GM19324 (cell line): ENCODE measurements at regions not wholly inside any gene's neighbourhood (a gene's known extent, or its start where the extent isn't known, plus 50 kb on each side); places are given as distances from the start of the nearest gene placed in this dataset.

Experiments used
- ATAC-seq: cut with Tn5 transposase; IDR thresholded peaks from one replicate; pipeline ENCODE4 v1.9.1; 2021; ENCODE audit warnings: mild to moderate bottlenecking, moderate library complexity; ENCODE audit not compliant: unreplicated experiment, low FRiP score

DNA sequence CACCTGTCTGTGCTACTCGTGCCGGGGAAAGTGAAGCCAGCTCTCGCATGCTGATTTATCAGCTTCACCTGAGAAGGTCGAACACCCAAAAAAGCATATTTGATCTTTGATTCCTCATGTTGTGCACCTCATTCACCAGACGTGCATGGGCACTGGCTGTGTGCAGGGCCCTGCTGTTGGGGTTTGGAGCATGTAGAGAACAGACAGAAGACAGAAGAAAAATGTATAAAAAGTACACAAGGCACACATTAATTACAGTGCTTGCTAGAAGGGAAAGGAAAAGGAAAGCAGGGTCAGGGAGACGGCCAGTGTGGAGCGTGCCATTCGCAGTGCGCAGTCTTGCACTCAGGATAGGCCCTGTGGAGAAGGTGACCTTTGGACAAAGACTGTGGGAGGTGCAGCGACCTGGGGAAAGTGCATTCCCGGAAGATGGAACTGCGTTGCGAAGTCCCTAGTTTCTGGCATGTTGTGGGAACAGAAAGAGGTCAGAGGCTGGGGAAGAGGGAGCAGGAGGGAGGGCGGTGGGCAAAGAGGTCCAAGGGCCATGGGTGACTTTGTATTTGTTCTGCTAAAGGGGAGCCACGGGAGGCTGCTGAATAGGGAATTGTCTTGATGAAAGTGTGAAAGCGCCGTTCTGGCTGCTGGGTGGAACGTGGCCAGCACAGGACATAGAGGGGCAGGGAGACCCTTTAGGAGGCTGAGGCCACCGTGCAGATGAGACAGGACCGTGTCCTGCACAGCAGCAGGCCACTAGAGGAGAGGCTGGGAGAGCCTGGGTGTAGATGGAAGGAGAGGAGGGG lies 232.8 kb downstream of the GLRX3 start:
- ATAC-seq: no peak

DNA sequence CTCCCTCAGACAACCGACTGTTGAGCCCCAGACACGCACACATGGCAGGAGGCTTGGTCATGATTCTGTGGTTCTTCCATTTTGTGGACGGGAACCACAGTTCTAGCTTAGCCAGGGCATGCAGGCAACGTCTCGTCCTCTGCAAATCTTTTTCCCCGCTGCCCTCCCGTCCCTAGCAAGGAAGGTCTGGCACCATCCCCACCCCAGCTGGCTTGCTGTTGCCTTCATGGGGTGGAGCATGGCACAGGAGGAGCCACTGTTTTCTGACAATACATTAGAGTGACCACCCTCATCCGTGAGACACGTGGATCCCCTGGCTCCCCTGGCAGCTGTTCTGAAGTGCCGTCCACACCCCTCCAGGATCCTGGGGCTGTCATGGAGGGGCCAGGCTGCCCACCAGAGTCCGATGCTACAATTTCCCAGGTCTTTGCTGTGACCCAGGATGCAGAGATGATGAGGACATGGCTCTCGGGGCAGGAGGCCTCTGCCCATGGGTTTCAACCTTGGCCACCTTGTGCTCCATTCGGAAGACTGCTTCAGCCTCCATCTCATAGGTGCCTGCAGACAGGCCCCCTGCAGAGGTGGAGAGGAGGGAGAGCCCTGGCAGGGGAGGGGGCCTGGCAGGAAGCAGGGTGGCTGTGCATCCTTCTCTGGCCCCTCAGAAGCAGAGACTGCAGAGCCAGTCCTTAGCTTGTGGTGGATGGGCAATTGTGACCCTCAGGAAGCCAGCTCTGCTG lies 233.6 kb downstream of the GLRX3 start:
- ATAC-seq: no peak

DNA sequence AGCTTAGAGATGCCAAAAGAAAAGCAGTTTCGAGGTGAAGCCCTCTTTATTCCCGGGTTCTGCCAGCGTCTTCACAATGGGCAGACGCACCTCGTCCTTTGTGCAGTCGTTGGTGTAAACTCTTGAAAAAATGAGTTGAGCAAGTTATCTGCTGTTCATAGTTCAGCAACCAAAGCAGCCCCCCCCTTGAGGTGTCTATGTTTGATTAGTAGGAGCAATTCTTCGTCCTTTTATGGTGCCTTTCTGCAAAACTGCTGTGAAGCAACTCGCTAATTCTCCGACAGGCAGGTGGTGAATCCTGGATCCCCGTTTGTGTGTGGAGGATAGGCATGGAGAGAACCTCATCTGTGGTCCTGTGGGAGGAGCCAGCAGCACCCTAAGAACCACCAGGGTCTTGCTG lies 234.5 kb downstream of the GLRX3 start:
- no peak for ATAC-seq

DNA sequence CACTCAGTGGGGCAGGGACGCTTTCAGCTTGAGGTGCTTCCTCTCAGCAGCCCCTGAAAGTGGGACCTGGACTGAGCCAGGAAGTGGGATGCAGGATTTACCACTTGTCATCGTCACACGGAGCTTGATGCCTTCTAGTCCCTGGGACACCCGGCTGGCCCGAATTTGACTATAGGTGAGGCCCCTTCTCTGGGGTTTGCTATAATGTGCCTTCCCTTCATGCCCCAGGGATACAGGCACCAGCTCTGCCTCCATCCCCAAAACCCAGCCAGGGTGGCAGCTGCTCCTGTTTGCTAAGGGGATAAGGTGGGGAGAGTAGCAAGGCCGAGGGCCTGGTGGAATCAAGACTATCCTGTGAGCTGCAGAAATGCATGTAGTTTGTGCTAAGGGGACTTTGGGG lies 235.0 kb downstream of the GLRX3 start:
- ATAC-seq: no peak

DNA sequence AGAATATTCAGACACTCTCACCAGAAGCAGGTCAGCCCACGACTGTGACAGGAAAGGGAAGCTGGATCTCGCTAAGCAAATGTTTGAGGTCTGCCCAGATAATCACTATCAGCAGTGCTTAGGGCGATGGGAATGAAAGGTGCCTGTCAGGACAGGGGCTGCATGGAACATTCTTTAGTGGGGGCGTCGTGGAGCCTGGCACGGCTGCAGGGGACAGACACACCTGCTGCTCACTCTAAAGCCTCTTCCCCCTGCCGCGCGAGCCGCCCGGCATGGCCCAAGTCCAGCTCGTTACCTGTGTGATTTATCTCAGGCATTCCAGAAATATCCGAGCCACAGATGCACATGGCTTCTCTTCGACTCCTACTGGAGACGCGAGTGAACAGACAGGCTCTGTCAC lies 235.5 kb downstream of the GLRX3 start:
- no peak for ATAC-seq

DNA sequence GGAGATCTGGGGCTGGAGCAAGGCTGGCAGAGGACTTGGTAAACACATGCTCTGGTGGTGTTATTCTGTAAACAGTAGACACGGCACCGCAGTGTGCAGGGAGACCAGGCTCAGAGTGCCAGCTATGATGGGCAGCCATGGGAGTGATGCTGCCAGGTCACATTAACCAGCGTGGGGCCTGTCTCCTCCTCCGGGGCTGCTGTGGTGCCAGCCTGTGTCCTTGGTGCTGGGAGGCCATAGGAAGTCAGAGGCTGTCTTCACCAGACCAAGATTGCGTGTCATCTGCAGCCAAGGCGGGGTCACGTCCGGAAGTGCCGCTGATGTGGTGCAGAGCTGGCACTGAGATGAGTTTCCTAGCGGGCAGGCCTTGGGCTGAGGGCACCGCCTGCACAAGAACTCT lies 236.0 kb downstream of the GLRX3 start:
- no peak for ATAC-seq

DNA sequence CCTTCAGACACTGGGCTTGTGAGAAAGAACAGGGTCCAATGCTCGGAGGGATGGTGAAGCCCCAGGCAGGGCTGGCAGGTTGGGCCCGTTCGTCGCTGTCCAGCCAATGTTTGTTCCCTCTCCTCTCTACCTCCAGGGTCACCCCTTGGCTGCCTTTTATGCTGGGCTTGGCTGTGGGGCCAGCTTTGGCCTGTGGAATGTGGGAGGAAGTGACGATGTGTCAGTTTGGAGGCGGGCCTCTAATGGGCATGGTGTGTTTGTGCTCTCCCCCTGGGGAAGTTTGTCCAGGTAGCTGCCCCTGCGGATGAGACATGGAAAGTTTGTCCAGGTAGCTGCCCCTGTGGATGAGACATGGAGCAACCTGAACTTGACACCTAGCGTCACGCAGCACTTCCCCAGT lies 236.7 kb downstream of the GLRX3 start:
- no peak for ATAC-seq

DNA sequence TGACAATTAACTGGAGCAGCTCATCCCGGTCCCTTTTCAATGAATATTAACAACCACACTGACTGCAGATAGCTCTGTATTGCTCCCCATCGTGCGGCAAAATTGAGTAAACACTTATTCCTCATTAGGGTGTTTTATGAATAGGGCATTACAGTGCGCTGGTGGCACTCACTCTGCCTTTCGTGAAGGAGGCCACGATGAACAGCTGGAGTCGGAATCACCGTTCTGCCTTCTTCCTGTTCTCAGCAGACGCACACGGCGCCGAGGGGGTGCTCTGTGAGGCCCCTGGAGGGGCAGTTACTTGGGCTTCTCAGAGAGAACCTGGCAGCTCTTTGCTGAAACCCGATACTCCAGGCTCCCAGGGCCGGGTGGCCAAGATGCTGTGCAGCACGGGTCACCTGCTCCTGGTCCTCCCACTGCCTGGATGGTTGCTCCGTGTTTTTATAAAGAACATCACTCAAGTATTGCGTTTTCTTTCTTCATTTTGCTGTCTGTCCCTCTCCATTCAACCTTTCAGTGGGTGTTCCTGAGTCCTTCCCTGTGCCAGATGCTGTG lies 241.9 kb downstream of the GLRX3 start:
- no peak for ATAC-seq

DNA sequence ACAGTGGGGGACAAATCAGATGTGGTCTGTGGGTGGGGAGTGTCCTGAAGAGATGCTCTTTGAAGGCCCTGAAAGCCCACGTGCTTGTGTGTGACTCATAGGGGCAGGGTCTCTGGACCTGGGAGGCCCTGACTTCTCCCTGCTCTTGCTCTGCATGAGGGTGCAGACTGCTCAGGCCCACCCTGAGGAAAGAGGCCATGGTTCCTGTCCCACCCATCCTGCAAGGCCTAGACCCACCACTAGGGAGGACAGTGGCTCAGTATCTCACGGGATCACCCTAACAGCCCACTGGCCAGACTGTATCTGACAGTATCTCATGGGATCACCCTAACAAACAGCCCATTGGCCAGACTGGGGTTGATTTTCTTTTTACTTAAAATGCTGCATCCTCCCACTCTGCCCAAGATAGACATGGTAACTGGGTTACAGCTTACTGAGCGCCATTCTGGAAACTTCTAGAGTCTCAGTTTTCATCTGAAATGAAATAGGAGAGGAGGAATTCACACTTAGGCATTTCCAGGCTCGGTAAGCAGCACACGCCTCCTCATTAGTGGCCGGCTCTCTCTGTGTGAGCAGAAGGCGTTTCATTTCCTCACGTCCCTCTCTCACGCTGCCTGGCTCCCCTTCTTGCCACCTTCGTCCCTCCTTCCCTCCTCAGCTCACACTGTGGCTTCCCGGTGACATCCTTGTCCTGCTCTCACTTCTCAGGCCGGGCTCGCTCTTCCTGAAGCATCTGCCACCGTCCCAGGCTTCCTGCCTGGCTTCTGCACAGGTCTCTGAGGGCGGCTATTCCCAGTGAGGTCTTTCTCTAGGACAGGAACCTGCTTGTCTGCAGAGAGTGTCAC lies 242.6 kb downstream of the GLRX3 start:
- ATAC-seq: no peak

DNA sequence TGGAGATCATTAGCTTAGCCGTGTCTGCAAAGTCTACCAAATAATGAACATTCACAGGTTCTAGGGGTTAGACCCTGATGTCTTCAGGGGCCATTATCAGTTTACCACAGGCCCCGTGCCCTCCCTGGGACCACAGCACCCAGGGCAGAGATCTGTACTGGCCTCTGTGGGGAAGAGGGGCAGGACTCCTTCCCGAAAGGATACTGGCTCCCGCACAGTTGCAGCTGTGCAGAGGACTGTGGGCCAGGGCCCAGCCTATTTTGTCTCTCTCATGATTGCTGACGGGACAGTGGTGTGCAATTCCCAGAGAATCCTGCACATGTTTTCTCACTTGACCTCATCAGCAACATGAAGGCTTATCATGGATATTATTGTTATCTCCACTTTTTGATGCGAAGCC lies 243.9 kb downstream of the GLRX3 start:
- no peak for ATAC-seq

DNA sequence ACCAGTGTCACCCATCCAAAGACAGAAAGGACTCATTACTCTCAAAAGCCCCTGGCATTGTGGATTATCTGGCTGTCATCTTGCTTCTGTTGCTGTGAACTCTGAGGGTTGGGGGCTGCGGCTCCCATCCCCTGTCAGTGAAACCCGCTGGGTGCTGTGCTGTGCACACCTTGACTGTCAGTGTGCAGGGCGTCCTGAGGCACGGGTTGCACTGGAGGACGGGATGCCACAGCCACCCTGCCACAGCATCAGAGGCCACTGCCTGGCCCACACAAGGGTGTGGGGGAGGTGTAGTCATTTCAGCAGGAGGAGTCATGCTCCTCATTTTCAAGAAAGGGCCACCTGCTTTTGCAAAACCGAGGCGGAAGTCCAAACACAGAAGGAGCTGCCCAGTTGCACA lies 245.8 kb downstream of the GLRX3 start:
- no peak for ATAC-seq

DNA sequence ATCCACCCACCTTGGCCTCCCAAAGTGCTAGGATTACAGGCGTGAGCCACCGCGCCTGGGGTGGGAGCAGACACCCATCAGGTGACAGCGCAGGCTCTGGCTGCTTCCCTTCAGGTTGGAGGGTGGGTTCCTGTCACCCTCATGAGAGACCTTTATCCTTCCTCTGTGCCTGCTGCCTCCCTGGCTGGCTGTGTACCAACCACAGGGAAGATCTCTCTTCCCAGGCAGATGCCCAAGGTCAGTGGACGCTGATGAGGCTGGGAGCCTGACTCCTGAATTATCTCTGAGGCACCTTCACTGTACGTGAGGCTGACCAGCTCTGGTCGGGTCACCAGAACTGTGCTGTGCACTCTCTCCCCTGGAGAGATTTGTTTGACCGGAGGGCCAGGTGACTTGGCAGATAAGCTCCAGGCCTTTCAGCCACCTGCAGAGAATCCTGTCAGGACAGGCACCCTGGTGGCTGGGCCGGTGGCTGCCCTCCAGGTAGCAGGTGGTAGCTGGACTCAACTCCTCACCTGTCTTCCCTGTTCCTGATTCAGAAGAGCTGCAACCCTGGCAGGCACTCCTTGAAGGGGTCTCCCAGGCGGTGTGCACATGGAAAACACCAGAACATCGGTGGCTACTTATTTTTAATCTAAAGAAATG lies 251.9 kb downstream of the GLRX3 start:
- no peak for ATAC-seq

DNA sequence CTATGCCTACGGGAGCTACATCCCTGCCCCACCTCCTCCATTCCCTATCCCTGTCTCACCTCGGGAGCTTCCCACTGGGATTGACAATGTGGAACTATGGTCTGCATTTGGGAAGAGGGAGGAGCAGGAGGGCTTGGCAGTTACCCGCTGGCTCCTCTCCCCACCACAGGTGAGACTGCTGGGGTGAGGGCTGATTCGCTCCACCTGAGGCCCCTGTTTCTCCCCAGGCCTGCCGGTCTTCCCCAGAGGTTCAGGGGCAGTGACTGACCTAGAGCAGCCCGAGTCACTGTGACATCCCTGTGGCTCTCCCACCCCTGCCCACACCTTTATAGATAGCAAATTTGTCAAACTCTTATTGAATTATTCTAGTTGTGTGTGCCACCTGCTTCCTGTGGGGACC lies 252.6 kb downstream of the GLRX3 start:
- ATAC-seq: no peak

DNA sequence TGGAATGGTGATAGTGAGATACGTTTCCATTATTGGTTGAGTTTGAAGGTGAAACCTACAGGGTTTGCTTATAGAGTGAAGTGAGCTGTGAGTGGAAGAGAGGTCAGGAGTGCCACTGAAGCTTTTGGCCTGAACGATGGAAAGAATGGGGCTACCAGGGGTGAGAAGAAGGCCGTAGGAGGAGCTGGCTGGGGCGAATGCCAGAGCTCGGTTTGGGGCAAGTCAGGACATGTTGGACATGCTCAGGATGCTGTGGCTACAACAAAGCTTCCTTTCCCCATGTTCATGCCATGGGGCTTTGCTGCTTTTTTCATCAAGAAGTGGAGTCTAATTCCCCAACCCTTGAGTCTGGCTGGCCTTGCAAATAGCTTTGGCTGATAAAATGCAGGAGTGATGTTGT lies 253.7 kb downstream of the GLRX3 start:
- ATAC-seq: no peak

DNA sequence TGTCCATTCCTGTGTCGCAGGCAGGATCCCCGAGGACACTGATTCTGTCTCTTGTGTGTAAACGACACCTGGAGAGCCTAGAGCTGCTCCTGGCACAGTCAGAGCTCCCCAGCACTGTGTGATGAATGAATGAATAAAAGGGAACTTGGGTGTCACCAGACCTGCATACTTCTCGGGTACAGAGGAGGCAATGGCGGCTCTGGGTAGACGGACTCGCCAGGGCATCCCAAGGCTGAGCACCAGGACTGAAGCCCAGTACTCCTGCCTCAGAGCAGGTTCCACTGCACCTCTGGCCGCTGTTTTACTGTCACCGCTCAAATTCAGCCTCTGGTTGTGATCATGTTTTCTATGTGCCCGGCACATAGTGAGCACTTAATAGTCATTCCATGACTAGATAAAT lies 255.8 kb downstream of the GLRX3 start:
- ATAC-seq: no peak

DNA sequence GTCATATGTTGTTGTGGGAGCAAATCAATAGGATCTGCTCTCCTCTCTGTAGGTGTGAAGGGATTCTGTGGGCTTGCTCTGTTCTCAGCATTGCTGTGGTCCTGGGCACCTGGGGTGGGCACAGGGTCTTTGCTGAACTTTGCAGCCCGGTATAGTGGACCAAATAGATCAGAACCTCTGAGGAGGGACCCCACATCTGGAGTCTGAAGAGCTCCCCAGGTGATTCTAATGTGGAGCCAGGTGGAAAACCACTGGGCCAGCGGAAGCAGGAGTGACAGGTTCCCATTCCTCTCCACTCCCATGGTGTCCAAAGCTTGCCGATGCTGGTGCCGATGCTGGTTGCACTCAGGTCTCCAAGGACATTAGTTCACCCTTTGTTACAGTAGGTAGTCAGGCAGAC lies 257.2 kb downstream of the GLRX3 start:
- no peak for ATAC-seq

DNA sequence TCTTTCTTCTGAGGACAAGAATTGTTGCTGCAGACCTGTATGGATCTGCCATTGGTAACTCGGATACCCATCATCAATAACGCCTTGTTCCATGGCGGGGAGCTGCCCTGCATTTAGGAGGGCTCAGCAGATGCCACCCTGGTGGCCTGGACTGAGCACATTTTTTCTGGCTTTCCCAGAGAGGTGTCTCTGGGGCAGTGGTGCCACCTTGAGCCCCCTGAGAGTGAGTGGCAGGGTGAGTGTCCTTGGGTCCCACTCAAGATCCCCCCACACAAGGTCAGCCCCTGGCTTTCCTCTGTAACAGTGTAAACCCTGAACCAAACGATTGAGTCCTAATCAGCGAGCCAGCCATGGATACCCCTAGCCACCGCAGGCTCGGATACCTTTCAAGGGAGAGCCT lies 258.6 kb downstream of the GLRX3 start:
- ATAC-seq: no peak

DNA sequence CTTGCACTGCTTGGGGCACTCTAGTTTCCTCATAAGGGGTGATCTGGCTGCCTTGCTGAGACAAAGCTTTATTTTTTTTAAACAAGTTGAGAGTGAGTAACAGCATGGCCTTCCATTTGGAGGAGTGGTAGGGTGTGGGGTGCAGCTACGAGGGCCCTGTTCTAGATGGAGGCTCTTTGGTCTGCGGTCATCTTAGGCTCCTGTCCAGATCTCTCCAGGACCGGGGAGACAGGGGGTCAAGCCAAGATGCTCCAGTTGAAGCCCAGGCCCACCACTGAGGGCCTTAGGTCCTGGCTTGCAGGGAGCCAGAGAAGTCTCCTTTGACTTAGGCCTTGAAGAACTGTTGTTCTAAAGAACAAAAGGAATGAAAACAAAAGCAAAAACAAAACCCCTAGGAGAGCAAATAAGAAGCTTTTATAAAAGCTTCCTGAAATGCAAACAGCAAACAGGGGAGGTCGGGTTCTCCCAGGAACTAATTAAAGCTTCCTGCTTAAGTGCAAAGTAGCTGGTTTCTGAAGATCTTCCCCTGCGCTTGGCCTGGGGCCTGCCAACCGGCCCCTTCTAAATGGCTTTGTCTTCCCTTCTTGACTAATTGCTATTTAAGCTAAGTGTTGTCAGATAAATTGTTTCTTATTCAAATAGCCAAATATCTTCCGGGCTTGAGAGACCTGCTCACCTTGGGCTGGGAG lies 259.2 kb downstream of the GLRX3 start:
- ATAC-seq: no peak

DNA sequence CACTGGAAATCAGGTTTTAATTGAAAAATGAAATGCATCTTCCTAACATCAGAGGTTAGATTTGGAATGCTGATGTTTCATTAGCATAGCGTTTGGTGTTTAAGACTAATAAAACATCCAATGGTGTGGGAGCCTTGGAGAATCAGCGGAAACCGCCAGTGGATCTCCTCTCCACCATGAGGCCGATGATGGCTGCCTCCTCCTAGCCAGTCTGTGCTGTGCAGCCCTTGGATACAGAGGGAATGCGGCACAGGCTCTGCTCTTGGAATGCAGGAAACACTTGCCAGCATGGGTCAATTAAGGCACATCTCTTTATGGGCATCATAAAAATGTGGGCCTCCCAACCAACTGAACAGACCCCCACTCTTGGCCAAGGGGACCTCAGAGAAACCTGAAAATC lies 259.9 kb downstream of the GLRX3 start:
- no peak for ATAC-seq
